ENCODE measurements at regions not wholly inside any gene's neighbourhood (a gene's known extent, or its start where the extent isn't known, plus 50 kb on each side); places are given as distances from the start of the nearest gene placed in this dataset.

DNA sequence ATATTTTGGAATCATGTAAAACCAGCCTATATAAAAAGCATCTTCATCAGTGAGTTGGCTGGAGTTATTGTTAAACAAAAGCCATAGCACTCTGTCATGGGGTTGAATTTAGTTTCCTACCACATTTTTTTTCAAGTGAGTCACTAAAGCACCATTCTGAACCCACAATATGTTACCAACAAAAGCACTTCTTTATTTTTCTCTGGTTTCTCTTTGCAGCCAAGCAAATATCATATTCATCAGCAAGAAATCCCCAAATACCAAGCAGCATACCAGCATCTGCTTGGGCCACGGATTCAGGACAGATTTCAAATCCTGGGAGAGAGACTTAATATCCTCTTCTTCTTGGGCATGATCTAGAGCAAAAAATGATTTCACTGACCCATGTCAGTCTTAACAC is 441.4 kb downstream of the BCKDHB start:
- no peak for TF ChIP-seq POLR2AphosphoS5 (IDR thresholded peaks at IDR 0.05)
- TF ChIP-seq, protein P1, sequence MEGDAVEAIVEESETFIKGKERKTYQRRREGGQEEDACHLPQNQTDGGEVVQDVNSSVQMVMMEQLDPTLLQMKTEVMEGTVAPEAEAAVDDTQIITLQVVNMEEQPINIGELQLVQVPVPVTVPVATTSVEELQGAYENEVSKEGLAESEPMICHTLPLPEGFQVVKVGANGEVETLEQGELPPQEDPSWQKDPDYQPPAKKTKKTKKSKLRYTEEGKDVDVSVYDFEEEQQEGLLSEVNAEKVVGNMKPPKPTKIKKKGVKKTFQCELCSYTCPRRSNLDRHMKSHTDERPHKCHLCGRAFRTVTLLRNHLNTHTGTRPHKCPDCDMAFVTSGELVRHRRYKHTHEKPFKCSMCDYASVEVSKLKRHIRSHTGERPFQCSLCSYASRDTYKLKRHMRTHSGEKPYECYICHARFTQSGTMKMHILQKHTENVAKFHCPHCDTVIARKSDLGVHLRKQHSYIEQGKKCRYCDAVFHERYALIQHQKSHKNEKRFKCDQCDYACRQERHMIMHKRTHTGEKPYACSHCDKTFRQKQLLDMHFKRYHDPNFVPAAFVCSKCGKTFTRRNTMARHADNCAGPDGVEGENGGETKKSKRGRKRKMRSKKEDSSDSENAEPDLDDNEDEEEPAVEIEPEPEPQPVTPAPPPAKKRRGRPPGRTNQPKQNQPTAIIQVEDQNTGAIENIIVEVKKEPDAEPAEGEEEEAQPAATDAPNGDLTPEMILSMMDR (IDR thresholded peaks at IDR 0.05) = no peak
